ENCODE measurements at regions not wholly inside any gene's neighbourhood (a gene's known extent, or its start where the extent isn't known, plus 50 kb on each side); places are given as distances from the start of the nearest gene placed in this dataset.

DNA sequence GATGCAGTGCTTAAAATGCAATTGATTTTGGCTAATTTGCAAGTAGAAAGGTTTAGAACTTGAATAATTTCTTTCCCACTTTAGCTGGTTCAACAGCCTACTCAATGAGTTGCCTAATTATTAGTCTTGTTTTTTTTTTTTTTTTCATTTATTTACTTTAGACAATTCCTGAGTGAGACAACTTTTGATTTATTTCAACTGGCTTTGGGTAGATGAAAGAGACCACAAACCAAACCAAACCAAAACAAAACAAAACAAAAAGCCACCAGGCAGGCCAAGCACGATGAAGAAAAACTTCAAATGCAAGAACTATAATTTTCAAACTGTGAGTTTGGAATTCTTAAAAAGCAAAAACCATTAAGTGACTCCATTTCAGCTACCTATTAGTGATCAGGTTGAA, 469.9 kb downstream of the GBE1 start:
- Histone ChIP-seq H3K27me3 (no peaks in the 10 kb centered on the region), H3K36me3 (no peaks in the 10 kb centered on the region; the same call in 1 of the 2 replicates), H3K9me3 (no peaks in the 10 kb centered on the region), H3K4me3 (ENCODE audit: low read depth, low read length) (no peak overlapping the region), H3K4me1 (peaks cover 33% of the 10 kb centered on the region)
- DNase-seq, result no peak
- TF ChIP-seq, protein P1, sequence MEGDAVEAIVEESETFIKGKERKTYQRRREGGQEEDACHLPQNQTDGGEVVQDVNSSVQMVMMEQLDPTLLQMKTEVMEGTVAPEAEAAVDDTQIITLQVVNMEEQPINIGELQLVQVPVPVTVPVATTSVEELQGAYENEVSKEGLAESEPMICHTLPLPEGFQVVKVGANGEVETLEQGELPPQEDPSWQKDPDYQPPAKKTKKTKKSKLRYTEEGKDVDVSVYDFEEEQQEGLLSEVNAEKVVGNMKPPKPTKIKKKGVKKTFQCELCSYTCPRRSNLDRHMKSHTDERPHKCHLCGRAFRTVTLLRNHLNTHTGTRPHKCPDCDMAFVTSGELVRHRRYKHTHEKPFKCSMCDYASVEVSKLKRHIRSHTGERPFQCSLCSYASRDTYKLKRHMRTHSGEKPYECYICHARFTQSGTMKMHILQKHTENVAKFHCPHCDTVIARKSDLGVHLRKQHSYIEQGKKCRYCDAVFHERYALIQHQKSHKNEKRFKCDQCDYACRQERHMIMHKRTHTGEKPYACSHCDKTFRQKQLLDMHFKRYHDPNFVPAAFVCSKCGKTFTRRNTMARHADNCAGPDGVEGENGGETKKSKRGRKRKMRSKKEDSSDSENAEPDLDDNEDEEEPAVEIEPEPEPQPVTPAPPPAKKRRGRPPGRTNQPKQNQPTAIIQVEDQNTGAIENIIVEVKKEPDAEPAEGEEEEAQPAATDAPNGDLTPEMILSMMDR (IDR thresholded peaks at IDR 0.05; ENCODE audit: low read depth, low read length), result no peak

GRCh38 chr3:81289676-81290075, 471.8 kb downstream of the GBE1 start:
- Histone ChIP-seq H3K36me3 (no peaks in the 10 kb centered on the region; the same call in none of the 2 replicates), H3K4me1 (peaks cover 18% of the 10 kb centered on the region), H3K9me3 (no peaks in the 10 kb centered on the region), H3K4me3 (ENCODE audit: low read depth, low read length) (no peak overlapping the region), H3K27me3 (no peaks in the 10 kb centered on the region)
- TF ChIP-seq, protein P1 (IDR thresholded peaks at IDR 0.05; ENCODE audit: low read depth, low read length), result no peak
- DNase-seq, result no peak

- DNase-seq, result no peak
- Histone ChIP-seq H3K36me3 (no peaks in the 10 kb centered on the region), H3K27me3 (no peaks in the 10 kb centered on the region), H3K4me1 (no peaks in the 10 kb centered on the region), H3K4me3 (ENCODE audit: low read depth, low read length) (no peak overlapping the region), H3K9me3 (no peaks in the 10 kb centered on the region)
- TF ChIP-seq, protein P1 (IDR thresholded peaks at IDR 0.05; ENCODE audit: low read depth, low read length), result no peak
Measured at GRCh38 chr3:81279481-81280379, 481.7 kb downstream of the GBE1 start.

DNA sequence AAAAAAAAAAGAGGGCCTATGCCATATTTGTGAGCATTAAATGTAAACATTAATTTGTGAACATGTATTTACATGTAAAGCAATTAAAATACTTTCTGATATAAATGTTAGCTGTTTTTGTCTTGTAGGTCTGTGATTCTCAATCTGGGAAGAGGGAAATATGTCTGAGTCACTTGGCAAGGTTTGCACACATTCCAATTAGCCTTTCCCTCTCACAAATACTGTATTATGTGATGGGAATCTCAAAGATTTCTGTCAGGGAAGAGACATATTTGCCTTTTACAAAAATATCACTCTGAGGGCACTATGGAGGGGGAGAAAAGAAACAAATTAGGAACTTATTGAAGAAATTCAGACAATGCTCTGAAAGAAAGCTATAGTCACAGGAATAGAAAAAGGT, 483.6 kb downstream of the GBE1 start:
- no peaks in the 10 kb centered on the region for H3K9me3 ChIP-seq
- DNase-seq, result no peak
- TF ChIP-seq, protein P1 (IDR thresholded peaks at IDR 0.05; ENCODE audit: low read depth, low read length), result no peak
- H3K36me3 ChIP-seq, result no peaks in the 10 kb centered on the region
- H3K4me1 ChIP-seq, result no peaks in the 10 kb centered on the region
- H3K27me3 ChIP-seq, result no peaks in the 10 kb centered on the region
- no peak overlapping the region for H3K4me3 ChIP-seq (ENCODE audit: low read depth, low read length)

DNA sequence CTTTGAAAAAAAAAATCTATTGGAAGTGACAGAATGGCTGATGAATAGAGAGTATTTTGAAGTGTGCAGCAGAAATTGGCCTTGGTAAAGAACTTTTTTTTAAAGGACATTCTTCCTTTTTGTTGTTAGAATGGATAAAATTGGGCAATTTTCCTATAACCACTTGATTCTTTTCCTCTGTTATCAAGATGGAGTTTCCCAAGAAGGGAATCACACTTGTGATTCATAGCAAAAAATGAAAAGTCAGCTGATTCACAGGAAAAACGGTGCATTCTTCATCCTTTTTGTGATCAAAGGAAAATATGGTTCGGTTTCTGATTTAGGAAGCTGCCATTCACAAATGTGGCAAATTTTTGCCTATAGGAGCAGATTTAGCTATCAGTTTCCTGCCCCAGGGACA, 486.8 kb downstream of the GBE1 start:
- Histone ChIP-seq H3K4me3 (ENCODE audit: low read depth, low read length) (no peak overlapping the region), H3K4me1 (peaks cover 11% of the 10 kb centered on the region), H3K9me3 (no peaks in the 10 kb centered on the region), H3K36me3 (no peaks in the 10 kb centered on the region), H3K27me3 (no peaks in the 10 kb centered on the region)
- TF ChIP-seq, protein P1 (IDR thresholded peaks at IDR 0.05; ENCODE audit: low read depth, low read length), result no peak
- DNase-seq, result no peak

All from BE2C (cell line).